AG04449 (cell line): ENCODE measurements at regions not wholly inside any gene's neighbourhood (a gene's known extent, or its start where the extent isn't known, plus 50 kb on each side); places are given as distances from the start of the nearest gene placed in this dataset.

Source experiments
- CTCF ChIA-PET: fragments of 350-600 bp; formaldehyde crosslinking; extraction: SDS; loops from one replicate; lab custom pipeline; 2021; ENCODE audit warnings: antibody characterized with exemption; lab: Yijun Ruan, JAX
- POLR2A ChIA-PET: fragments of 400-600, 350-600 bp; formaldehyde crosslinking; extraction: SDS; loops from one replicate; lab custom pipeline; 2020; ENCODE audit warnings: antibody characterized with exemption, inconsistent platforms; lab: Yijun Ruan, JAX
- DNase-seq: peaks from one replicate; pipeline ENCODE4 v3.0.0-alpha.2; 2010; ENCODE audit warnings: low read depth, low spot score
- H3K4me3 ChIP-seq: 2 replicates; pipeline ENCODE4 v1.5.1; 2011; ENCODE audit warnings: low read depth, mild to moderate bottlenecking, control low read depth, low read length
- TF ChIP-seq, protein P1 (sequence below): IDR thresholded peaks from one replicate; pipeline ENCODE4 v1.5.1; 2011; ENCODE audit warnings: mild to moderate bottlenecking, moderate library complexity, low read length, control low read depth, inconsistent platforms; ENCODE audit not compliant: insufficient read depth; ENCODE audit errors: missing control alignments

DNA sequence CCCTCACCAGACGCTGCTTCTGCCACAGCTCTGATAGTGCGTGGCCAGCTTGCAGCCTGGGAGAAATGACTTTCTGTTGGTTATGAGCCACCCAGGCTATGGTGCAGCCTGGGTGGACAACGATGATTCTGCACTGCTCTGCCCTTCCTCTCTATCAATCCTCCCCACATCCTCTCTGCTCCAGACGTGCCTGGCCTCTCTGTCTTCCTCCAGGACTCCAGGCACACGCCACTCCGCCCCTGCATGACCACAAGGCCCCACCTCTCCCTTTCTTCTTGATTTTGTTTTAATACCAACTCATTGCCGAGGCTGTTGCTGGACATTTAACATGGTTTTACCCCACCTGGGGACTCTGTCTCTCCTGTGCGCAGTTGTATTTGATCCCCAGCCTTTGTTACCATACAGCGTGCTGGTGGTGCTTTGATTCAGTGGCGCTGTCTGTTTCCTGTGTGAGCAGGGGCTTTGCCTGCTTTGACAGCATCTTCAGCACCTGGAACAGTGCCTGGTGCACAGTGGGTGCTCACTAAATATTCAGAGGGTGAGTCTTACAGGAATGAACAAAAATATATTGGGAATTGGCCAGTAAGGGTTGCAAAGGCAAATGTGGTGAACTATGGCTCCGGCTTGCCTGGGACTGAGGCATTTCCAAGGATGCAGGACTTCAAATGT, 280.9 kb downstream of the CDH26 start:
- no peak overlapping the region for H3K4me3 ChIP-seq
- CTCF ChIA-PET: no interaction called here
- TF ChIP-seq, protein P1, sequence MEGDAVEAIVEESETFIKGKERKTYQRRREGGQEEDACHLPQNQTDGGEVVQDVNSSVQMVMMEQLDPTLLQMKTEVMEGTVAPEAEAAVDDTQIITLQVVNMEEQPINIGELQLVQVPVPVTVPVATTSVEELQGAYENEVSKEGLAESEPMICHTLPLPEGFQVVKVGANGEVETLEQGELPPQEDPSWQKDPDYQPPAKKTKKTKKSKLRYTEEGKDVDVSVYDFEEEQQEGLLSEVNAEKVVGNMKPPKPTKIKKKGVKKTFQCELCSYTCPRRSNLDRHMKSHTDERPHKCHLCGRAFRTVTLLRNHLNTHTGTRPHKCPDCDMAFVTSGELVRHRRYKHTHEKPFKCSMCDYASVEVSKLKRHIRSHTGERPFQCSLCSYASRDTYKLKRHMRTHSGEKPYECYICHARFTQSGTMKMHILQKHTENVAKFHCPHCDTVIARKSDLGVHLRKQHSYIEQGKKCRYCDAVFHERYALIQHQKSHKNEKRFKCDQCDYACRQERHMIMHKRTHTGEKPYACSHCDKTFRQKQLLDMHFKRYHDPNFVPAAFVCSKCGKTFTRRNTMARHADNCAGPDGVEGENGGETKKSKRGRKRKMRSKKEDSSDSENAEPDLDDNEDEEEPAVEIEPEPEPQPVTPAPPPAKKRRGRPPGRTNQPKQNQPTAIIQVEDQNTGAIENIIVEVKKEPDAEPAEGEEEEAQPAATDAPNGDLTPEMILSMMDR: no peak
- POLR2A ChIA-PET: no interaction called here
- no peak for DNase-seq

DNA sequence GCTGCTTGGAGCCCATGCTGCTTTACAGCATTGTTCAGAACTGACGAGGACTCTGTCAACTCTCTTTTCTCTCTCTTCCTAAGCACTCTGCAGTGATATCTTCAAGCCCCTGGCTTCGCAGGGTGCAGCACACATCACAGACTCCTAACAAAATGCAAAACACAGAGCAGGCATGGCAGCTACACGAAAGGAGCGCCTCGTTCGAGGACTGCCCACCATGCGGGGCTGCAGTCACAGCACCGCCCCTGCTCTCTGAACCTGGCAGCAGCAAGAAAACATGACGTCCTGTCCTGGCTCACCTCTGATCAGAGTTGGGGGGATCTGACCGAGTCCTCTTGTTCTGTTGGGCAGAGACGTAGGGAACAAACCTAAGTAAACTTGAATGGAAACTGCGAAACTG, 281.7 kb downstream of the CDH26 start:
- CTCF ChIA-PET: no interaction called here

DNA sequence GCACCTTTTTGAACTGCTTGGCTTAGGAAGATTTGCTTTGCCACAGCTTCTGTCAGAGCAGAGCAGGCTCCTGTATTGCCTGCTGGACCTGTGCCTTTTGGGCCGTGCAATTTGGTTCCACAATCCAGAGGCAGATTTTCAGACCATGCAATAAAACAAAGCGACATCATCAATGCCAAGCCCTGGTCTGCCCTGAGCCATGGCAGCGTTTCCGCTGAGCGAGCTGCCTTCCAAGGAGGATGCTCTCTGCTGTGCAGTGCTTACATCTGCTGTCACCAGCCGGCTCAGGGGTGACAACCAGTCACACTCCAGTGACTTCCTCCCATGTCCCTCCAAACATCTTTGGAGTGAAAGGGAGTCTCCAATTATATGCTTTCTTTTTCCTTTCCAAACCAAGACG, 282.2 kb downstream of the CDH26 start:
- POLR2A ChIA-PET: no interaction called here

More for the DNA sequence above, 281.7 kb downstream of the CDH26 start:
- TF ChIP-seq, protein P1: no peak
- DNase-seq: no peak
- POLR2A ChIA-PET: no interaction called here
- no peak overlapping the region for H3K4me3 ChIP-seq

DNA sequence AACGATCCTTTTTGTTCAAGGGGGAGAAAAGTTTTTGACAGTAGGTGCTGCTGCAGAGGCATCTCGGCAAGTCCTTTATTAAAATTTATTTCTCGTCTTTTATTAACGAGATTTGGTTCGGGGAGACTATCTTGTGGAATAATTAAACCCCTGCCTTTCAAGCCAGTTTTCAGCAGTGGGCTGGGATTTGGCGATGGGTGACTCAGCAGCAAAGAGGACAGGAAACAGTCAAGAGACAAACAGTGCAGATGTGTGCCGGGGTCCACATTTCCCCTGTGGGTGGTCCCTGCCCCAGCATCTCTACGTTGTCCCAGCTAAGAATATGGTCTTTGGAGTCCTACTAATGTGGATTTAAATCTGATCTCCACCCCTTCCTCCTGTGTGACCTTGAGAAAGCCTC, 282.8 kb downstream of the CDH26 start:
- DNase-seq: no peak
- H3K4me3 ChIP-seq: no peak overlapping the region
- TF ChIP-seq, protein P1: no peak
- ChIA-PET CTCF (interaction anchor here (1.0 kb wide), 1 partner anchor 30 kb away, joined by 3 read pairs; no protein-coding TSS in a partner anchor), POLR2A (no interaction called here)

More for the DNA sequence above, 282.2 kb downstream of the CDH26 start:
- CTCF ChIA-PET: interaction anchor here (1.0 kb wide), 1 partner anchor 29 kb away, joined by 3 read pairs; no protein-coding TSS in a partner anchor
- H3K4me3 ChIP-seq: no peak overlapping the region
- no peak for DNase-seq
- TF ChIP-seq, protein P1: no peak

DNA sequence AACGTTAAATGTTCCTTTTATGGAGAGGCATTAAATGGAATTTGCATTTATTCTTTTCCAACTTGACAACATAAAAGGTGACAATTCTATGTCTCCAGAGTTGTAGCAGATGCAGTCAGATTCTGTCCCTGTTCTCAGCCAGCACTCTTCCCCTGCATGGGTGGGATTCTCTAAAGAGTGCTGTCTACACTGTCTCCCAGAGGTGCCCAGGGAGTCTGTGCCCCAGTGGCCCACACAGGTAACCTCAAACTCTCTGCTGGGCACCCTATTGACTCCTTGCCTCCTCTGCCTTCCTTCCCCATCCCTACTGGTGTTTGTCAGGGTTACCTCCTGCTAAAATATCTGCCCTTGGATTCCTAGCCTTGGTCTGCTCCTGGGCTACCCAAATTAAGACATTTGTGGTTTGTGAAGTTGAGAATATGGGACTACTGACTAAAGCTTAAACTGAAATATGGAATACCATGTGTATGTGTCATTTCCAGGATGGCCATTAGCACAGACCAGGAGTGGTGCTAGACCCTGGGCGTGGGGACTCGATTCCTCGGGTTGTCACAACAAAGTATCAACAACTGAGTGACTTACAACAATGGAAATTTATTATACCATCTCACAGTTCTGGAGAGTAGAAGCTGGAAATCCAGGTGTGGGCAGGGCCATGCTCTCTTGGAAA, 284.7 kb downstream of the CDH26 start:
- ChIA-PET CTCF (interaction anchor here (1.4 kb wide), 1 partner anchor 31 kb away, joined by 8 read pairs; no protein-coding TSS in a partner anchor), POLR2A (no interaction called here)
- no peak for DNase-seq
- no peak overlapping the region for H3K4me3 ChIP-seq
- TF ChIP-seq, protein P1: no peak
